ENCODE measurements at regions not wholly inside any gene's neighbourhood (a gene's known extent, or its start where the extent isn't known, plus 50 kb on each side); places are given as distances from the start of the nearest gene placed in this dataset.
"Not testable (repeated sequence)": the region's sequence is repeated elsewhere in the genome, so short reads cannot be mapped to it uniquely, and the experiment has no call there.

- DNase-seq: no peak
Measured at GRCh38 chr4:31408121-31408520, 688.0 kb downstream of the PCDH7 start.

DNA sequence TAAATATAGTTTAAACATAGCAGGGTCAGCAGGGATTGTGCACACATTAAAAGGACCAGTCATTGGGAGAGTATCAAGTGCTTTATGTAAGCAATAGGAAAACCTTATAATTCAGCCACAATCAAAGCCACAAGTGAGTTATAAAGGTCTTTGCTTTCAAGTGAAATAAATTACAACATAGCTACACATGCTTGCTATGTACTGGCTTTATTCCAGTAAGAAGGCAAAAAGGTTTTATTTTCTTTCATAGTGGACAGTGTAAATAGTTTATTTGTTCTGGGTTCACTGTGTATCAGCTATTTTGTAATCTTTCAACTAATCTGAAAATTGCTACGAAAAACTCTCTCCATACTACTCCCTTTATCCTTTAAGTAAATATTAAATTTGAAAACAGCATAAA, 691.4 kb downstream of the PCDH7 start:
- DNase-seq: no peak

- no peak for DNase-seq
Measured at GRCh38 chr4:31415629-31416028, 695.5 kb downstream of the PCDH7 start.

- no peak for DNase-seq
Measured at GRCh38 chr4:31416498-31416897, 696.3 kb downstream of the PCDH7 start.

DNA sequence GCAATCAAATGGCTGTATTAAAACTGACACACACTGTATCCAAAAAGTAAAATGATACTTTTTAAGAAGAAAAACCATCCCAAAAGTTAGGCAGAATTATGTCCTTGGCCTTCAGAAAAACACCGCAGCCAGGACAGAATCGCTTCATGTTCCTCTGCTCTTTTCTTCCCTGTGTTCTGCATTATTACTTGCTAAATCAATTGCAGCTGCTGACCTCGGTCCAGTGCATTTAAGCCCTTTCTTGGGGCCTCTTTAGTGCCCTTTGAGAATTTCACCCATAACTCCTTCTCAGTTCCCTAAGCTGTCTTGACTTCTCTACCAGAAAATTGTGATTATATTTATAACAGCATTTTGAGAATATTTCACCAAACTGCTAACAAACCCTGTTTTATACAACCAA, 696.9 kb downstream of the PCDH7 start:
- DNase-seq: no peak

DNA sequence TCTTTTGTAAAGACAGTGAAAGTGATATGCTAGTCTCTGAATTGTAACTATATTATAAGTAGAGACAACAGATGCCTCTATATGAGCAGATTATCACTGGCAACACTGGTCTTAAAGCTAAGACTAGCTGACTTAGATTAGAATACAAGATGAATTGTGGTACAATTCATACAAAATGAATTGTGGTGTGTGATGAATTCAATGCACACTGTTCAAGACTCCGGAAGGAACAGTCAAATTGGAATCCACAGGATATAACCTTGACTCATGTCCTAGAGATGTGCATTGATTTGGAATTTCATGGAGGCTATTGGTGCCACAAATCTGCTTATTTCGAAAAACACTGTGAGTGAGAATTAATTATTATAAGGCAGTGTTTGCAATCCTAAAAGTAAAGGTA, 701.8 kb downstream of the PCDH7 start:
- DNase-seq: no peak

DNA sequence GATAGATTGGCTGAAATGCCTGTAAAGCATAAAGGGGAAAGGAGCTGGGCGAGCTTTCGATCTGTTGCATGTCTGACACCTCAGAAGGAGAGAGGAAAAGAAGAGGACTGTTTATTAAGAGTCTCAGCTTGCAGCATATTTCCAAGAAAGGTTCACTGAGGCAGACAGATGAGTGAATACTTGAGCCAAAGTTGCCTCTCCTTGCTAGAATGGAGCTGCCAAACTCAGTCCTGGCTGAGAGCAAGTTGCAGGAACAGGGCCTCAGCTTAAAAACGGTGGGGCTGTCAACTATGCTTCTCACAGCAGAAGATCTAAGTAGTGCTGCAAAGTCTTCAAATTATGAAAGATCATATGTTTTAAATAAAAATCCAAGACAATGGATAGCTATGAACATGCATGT, 707.5 kb downstream of the PCDH7 start:
- no peak for DNase-seq

DNA sequence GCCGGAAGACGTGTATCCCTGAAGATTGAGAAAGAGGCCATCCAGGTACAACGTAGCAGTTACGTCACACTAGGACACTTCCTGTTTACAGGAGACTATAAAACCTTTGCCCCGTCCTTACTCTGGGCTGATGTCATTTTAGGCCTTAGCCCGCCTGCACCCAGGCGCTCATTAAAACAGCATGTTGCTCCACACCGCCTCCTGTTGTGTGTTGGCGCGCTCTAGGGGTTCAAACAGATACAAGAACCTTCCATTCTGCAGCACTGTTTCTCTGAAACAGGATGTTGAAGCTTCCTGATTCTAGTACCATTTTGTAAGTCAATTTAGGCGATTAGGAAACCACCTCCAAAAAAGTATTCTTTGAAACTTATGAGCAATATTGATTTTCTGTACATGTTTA, 722.1 kb downstream of the PCDH7 start:
- no peak for DNase-seq

- DNase-seq: no peak
Measured at GRCh38 chr4:31445526-31445925, 725.4 kb downstream of the PCDH7 start.

DNA sequence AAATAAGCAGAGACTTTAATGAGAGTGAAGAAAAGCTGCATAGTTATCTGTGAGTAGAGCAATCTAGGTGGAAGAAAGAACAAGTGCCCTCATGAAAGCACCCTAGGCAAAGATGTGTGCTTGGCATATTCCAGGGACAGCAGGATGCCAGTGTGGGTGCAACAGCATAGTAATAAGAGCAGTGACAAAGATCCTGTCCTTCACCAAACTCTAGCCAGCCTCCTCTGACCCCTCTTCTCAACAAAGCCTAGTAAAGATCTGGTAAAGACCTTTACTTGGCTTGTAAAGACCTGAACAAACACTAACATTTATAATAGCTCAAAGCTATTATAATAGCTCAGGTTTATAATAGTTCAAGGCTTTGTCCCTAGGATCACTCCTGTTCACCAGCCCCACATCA, 735.4 kb downstream of the PCDH7 start:
- no peak for DNase-seq

GRCh38 chr4:31458813-31459212, 738.6 kb downstream of the PCDH7 start:
- DNase-seq: no peak

- DNase-seq: no peak
Measured at GRCh38 chr4:31461421-31461820, 741.3 kb downstream of the PCDH7 start.

DNA sequence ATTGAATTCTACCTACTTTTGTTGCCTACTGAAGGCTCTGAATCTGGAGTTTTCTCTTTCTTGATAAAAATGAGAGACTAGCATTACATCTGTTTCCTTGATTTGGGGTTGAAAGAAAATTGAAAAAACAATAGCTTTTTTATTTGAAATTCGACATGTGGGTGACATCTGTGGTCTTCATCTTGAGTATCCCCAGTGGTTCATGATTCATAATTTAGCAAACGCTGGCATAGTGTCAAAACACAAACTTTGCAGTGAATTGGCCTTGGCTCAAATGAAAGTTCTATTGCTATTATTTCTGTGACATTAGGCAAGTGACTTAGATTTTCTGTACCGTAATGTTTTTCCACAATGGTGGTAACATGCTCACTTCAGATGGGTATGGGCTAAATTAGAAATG, 747.6 kb downstream of the PCDH7 start:
- DNase-seq: no peak

- DNase-seq: no peak
Measured at GRCh38 chr4:31474221-31474620, 754.1 kb downstream of the PCDH7 start.

DNA sequence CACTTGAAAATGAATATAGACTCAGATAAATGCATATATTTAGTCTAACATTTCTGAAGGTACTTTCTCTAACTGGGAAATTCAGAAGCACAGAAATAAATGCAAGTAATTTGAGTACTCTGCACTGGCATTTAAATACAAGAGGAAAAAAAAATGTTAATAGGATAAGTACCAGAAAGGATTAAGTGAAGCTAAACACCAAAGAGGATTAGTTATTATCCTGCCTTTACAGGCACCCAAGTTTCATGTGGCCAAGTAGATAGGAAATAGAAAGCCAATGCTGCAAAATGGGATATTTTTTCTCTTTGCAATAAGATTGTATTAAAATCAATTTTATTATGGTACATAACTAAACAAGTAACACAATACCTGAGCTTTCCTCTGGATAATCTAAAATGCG, 762.5 kb downstream of the PCDH7 start:
- DNase-seq: no peak

GRCh38 chr4:31499216-31499615, 779.0 kb downstream of the PCDH7 start:
- DNase-seq: not testable (repeated sequence)

- no peak for DNase-seq
Measured at GRCh38 chr4:31516520-31516919, 796.4 kb downstream of the PCDH7 start.

DNA sequence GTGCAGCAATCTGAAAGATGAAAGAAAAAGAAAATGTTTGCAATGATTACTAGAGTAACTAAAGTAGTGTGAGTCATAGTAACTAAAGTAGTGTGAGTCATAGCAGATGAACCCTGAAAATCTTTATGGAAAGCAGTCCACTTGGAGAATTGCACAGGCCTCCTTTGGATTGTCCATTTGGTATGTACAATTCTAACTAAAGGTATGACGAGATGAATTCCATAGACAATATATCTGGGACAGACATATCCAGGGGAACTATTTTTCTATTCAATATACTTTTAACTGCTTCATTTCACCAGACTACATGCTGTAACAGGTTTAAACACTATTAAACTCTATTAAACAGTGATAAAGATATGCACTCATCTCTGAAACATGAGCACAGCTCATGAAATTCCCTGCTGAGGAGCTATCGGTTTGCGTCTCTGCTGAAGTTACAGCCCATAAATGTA, 798.7 kb downstream of the PCDH7 start:
- DNase-seq: no peak

DNA sequence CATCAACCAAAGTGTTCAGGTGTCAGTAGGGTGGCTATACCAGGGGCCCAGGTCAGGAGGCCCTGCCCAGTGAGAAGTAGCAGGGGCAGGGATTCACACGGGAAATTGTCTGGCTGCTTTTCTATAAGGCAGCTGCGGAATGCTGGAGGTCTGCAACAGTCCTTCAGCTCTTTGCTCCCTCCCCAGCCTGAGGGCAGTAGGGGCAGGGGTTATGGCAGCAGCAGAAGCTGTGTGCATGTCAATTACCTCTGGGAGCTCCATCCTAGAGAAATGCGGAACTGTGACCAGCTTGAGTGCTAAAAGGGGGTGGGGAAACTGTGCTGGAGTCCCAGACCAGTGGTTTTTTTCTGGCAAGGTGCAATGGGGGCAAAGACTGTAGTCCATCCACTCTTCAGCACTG, 810.4 kb downstream of the PCDH7 start:
- DNase-seq: no peak

DNA sequence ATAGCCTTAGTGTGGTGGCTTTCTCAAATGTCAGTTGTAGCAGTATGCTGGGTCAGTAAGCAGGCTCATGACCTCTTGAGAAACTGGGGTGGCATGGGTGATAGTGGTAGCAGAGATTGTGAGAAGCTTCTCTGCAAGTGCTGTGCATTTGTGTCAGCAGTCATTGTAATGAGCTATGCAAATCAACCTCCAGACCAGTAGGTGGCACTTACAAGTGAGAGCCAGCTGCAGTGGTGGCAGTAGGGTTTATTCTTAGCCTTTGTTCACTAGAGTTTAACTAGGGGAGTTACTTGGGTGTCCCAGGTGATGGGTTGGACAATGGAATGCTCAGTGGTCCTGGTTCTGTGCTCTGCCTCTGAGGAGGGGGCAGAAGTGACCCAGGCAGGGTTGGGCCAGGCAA, 818.7 kb downstream of the PCDH7 start:
- DNase-seq: no peak

DNA sequence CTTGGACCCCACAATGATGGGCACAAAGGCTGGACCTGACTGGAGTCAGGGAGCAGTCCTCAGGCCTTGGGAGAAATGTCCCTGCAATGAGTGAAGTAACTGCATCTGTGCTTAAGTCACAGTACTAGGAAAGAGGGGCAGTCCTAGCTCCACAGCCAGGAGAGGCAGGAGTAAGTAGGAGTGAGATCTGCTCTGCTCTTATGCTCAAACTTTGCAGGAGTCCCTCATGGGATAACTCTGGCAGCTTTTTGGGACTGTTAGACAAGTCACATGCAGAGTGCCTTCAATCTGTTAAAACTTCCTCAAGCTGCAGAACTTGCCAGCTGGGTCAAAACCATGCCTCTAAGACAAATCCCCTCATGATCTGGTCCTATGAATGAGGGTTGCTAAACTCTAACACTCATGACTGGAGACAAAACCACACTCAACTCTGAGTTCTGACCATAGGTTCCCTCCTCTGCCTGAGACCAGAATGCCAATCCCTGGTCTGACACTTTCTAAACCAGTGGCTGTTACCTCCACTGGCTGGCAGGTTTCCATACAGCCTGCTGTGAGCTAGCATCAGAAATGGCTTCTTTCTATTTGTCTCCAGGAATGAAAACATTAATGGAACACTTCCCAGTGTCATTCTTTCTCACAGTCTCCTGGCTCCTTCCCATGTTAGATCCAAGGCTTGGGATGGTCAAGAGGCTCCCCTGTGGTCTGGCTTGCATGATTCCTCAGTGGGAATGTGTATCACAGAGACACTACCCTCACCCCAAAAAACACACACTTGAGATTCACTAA, 819.3 kb downstream of the PCDH7 start:
- DNase-seq: no peak

- DNase-seq: no peak
Measured at GRCh38 chr4:31545330-31545729, 825.2 kb downstream of the PCDH7 start.

GRCh38 chr4:31545755-31546154, 825.6 kb downstream of the PCDH7 start:
- no peak for DNase-seq

DNA sequence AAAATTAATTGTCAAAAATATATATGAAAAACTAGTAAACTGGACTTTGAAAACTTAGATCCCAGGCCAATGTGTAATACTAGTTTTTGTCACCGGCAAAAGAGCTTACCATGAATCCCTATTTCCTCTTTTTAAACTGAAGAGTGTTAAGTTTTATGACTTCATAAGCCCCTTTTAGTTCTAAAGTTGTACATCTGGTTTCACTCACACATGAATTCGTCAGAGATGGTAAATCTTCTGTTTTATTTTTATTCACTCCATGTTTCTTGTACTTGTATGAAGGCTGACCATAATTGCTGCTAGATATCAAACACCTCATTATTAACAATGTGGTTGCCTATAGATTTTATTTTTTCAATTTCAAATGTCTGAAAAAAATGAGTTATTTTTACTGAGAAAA, 827.9 kb downstream of the PCDH7 start:
- no peak for DNase-seq

DNA sequence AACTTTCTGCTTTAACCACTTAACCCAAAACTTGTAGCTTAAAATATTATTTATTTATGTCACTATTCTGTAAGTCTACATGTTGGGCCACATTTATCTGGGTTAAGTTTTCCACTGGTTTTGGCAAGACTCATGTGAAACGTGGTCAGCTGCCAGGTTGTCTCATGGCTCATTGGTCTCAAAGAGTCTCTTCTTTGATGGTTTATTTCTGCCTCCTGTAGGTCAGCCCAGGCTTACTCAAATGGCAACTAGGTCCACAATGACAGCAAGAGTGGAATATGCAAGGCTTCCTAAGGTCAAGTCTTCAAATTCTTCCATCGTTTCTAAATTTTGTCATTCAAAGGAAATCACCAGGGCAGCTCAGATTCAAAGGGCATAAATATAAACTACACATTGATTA, 828.7 kb downstream of the PCDH7 start:
- DNase-seq: no peak

Measured in suppressor macrophage treated with lipopolysaccharide for 1 hour (primary cell).